Esophagus muscularis mucosa (tissue), 4 donors: ENCODE measurements at regions not wholly inside any gene's neighbourhood (a gene's known extent, or its start where the extent isn't known, plus 50 kb on each side); places are given as distances from the start of the nearest gene placed in this dataset.

ENCODE experiments used
- DNase-seq: peaks from one replicate; pipeline ENCODE4 v3.0.0-alpha.2; 2017; ENCODE audit errors: extremely low spot score
- H3K27ac ChIP-seq, 4 donors: fragments of 200-600 bp; sonication (generic); replicated peaks in 1 of 4; 1 replicate in 3 of 4; 2 replicates in 1 of 4; pipeline ENCODE4 v1.5.1; 2016 to 2019; ENCODE audit warnings: mild to moderate bottlenecking in 1 of 4
- H3K27me3 ChIP-seq, 4 donors: fragments of 200-600 bp; sonication (generic); one replicate each; pipeline versions ENCODE4 v1.5.1 to v1.6.0; 2016 to 2019
- H3K36me3 ChIP-seq, 4 donors: fragments of 200-600 bp; sonication (generic); one replicate each; pipeline ENCODE4 v1.5.1; 2016 to 2019
- H3K4me1 ChIP-seq, 4 donors: fragments of 200-600 bp; sonication (generic); one replicate each; pipeline ENCODE4 v1.5.1; 2016 to 2019
- H3K4me3 ChIP-seq, 4 donors: fragments of 200-600 bp; sonication (generic); 1 replicate in 2 of 4; 2 replicates in 2 of 4; pipeline ENCODE4 v1.5.1; 2016 to 2019; ENCODE audit warnings: mild to moderate bottlenecking in 4 of 4, moderate library complexity in 1 of 4
- H3K9me3 ChIP-seq, 4 donors: fragments of 200-600 bp; sonication (generic); 1 replicate in 3 of 4; 2 replicates in 1 of 4; pipeline ENCODE4 v1.5.1; 2016 to 2019
- EP300 ChIP-seq: sonication (generic); formaldehyde crosslinking; IDR thresholded peaks from one replicate; pipeline ENCODE4 v1.6.1; 2017; ENCODE audit warnings: antibody characterized with exemption
- POLR2A ChIP-seq: fragments of 450-650 bp; IDR thresholded peaks from one replicate; pipeline ENCODE4 v1.6.1; 2017; ENCODE audit warnings: antibody characterized with exemption, moderate library complexity, mild to moderate bottlenecking, low read depth
- POLR2AphosphoS5 ChIP-seq, 2 donors: sonication (generic); formaldehyde crosslinking; IDR thresholded peaks; one replicate each; pipeline ENCODE4 v1.6.1; 2017; ENCODE audit warnings: antibody characterized with exemption in 2 of 2
- WGBS: methylation state at CpG from one replicate; pipeline ENCODE4 v1.1.5; 2018; 5-methylcytosine and 5-hydroxymethylcytosine counted together
- intact Hi-C: fragments of 100-400 bp; cut with DNase I; formaldehyde crosslinking; loops from one replicate; pipeline ENCODE4 v1.15.1; 2023
- TF ChIP-seq, protein P1 (sequence below), 3 experiments: fragments of 200-600 bp in 2 of 3; fragments of 450-650 bp in 1 of 3; sonication (generic) in 2 of 3; IDR thresholded peaks; one replicate each; pipeline ENCODE4 v1.5.1; 2017 to 2019; ENCODE audit warnings: antibody characterized with exemption in 3 of 3, mild to moderate bottlenecking in 2 of 3, moderate library complexity in 1 of 3

GRCh38 chr2:217461674-217462073 is 541.1 kb downstream of the TNS1 start:
- no peak overlapping the region for H3K27ac ChIP-seq
- intact Hi-C loops: no loop called here

GRCh38 chr2:217459680-217460405 is 543.0 kb downstream of the TNS1 start:
- no peak overlapping the region for H3K27ac ChIP-seq
- DNase-seq: no peak
- no peak overlapping the region for H3K4me3 ChIP-seq
- H3K9me3 ChIP-seq: no peaks in the 10 kb centered on the region
- H3K36me3 ChIP-seq: no peaks in the 10 kb centered on the region
- H3K27me3 ChIP-seq: no peaks in the 10 kb centered on the region
- TF ChIP-seq POLR2A (no peak), POLR2AphosphoS5 (IDR thresholded peaks at IDR 0.05) (no peak), EP300 (no peak)
- TF ChIP-seq, protein P1, sequence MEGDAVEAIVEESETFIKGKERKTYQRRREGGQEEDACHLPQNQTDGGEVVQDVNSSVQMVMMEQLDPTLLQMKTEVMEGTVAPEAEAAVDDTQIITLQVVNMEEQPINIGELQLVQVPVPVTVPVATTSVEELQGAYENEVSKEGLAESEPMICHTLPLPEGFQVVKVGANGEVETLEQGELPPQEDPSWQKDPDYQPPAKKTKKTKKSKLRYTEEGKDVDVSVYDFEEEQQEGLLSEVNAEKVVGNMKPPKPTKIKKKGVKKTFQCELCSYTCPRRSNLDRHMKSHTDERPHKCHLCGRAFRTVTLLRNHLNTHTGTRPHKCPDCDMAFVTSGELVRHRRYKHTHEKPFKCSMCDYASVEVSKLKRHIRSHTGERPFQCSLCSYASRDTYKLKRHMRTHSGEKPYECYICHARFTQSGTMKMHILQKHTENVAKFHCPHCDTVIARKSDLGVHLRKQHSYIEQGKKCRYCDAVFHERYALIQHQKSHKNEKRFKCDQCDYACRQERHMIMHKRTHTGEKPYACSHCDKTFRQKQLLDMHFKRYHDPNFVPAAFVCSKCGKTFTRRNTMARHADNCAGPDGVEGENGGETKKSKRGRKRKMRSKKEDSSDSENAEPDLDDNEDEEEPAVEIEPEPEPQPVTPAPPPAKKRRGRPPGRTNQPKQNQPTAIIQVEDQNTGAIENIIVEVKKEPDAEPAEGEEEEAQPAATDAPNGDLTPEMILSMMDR (IDR thresholded peaks at IDR 0.05): no peak
- peaks cover 0 to 15% (median 5%) of the 10 kb centered on the region in 4 donors for H3K4me1 ChIP-seq
- intact Hi-C loops: no loop called here
- WGBS: 88% methylated on average over 5 of the region's 5 CpGs

More at GRCh38 chr2:217461674-217462073, 541.1 kb downstream of the TNS1 start:
- Histone ChIP-seq H3K4me3 (no peak overlapping the region), H3K9me3 (no peaks in the 10 kb centered on the region), H3K36me3 (no peaks in the 10 kb centered on the region), H3K27me3 (no peaks in the 10 kb centered on the region), H3K4me1 (peaks cover 0 to 15% (median 6%) of the 10 kb centered on the region in 4 donors)
- 69% methylated on average over 4 of the region's 4 CpGs for WGBS
- DNase-seq: no peak
- TF ChIP-seq, protein P1 (IDR thresholded peaks at IDR 0.05): no peak
- no peak for TF ChIP-seq POLR2AphosphoS5 (IDR thresholded peaks at IDR 0.05)
- no peak for TF ChIP-seq POLR2A
- no peak for TF ChIP-seq EP300

- H3K4me3 ChIP-seq: no peak overlapping the region
- intact Hi-C loops: no loop called here
- no peaks in the 10 kb centered on the region for H3K9me3 ChIP-seq
- 100% methylated on average over 2 of the region's 2 CpGs for WGBS
- no peaks in the 10 kb centered on the region for H3K27me3 ChIP-seq
- no peaks in the 10 kb centered on the region for H3K36me3 ChIP-seq
- H3K27ac ChIP-seq: no peak overlapping the region
- no peak for DNase-seq
- peaks cover 0 to 15% (median 5%) of the 10 kb centered on the region in 4 donors for H3K4me1 ChIP-seq
- no peak for TF ChIP-seq POLR2A
- no peak for TF ChIP-seq POLR2AphosphoS5 (IDR thresholded peaks at IDR 0.05)
- TF ChIP-seq, protein P1 (IDR thresholded peaks at IDR 0.05): no peak
- no peak for TF ChIP-seq EP300
These were observed 543.8 kb downstream of the TNS1 start for GRCh38 chr2:217459016-217459415.

DNA sequence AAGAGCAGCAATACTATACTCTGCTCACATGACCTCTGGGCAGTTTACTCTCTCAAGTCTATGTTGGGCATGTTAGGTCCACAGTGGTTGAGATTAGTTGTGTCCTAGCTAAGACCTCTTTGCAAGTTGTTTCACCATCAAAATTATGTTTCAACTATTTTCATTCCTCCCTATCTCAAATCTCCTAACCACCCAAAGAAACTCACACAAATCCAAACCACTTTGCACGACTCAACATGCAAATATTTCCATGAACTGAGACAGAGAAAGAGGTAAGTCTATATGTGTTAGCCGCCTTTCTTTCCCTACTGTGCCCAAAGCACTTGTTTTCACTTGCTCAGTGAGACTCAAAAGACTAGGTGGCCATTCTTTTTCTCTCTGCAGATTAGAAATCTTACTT is 546.8 kb downstream of the TNS1 start:
- H3K4me3 ChIP-seq: no peak overlapping the region
- WGBS: 92% methylated on average over 2 of the region's 2 CpGs
- H3K36me3 ChIP-seq: no peaks in the 10 kb centered on the region
- no peaks in the 10 kb centered on the region for H3K9me3 ChIP-seq
- no peak for TF ChIP-seq POLR2AphosphoS5 (IDR thresholded peaks at IDR 0.05)
- TF ChIP-seq, protein P1 (IDR thresholded peaks at IDR 0.05): no peak
- no peak for TF ChIP-seq EP300
- peaks cover 3 to 10% (median 9%) of the 10 kb centered on the region in 4 donors for H3K4me1 ChIP-seq
- DNase-seq: no peak
- H3K27me3 ChIP-seq: no peaks in the 10 kb centered on the region
- no peak overlapping the region for H3K27ac ChIP-seq
- intact Hi-C loops: no loop called here

GRCh38 chr2:217452928-217453327 is 549.9 kb downstream of the TNS1 start:
- Histone ChIP-seq H3K4me3 (no peak overlapping the region), H3K27ac (no peak overlapping the region), H3K36me3 (no peaks in the 10 kb centered on the region), H3K27me3 (no peaks in the 10 kb centered on the region), H3K4me1 (peaks cover 3 to 10% (median 9%) of the 10 kb centered on the region in 4 donors), H3K9me3 (no peaks in the 10 kb centered on the region)
- intact Hi-C loops: no loop called here
- TF ChIP-seq POLR2A (no peak), EP300 (no peak), POLR2AphosphoS5 (IDR thresholded peaks at IDR 0.05) (no peak)
- TF ChIP-seq, protein P1 (IDR thresholded peaks at IDR 0.05): no peak
- no peak for DNase-seq
- WGBS: 100% methylated on average over 1 of the region's 1 CpG
